ENCODE measurements at regions not wholly inside any gene's neighbourhood (a gene's known extent, or its start where the extent isn't known, plus 50 kb on each side); places are given as distances from the start of the nearest gene placed in this dataset.

DNA sequence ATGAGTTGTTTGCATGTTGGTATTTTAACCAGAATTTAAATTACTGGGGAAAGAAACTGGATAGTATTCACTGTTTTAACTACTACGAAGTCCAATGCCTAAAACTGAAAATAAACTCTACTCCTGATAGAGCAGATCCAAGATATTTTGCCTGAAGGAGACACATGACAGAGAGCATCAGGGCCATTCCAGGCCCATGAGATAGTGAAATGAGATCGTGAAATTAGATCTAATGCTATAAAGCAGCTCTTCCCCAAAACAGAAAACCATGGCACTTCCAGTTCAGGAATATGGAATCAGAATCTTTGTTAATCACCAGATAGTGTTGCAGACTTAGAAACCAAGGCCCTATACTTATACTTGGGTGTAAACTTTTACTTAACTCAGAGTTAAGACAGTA lies 124.3 kb upstream of the CACNA2D1 start:
- no peak for TF ChIP-seq EZH2phosphoT487 (IDR thresholded peaks at IDR 0.05; ENCODE audit: low read length)
- TF ChIP-seq CTCF (IDR thresholded peaks at IDR 0.05; ENCODE audit: low read length), result no peak

All from MM.1S (cell line).